ENCODE measurements at regions not wholly inside any gene's neighbourhood (a gene's known extent, or its start where the extent isn't known, plus 50 kb on each side); places are given as distances from the start of the nearest gene placed in this dataset.

- Mint-ChIP-seq H3K27ac (ENCODE audit: unreplicated experiment) (no peak overlapping the region), H3K9me3 (ENCODE audit: unreplicated experiment) (peaks cover 5% of the 10 kb centered on the region), H3K36me3 (ENCODE audit: unreplicated experiment) (no peaks in the 10 kb centered on the region), H3K4me3 (ENCODE audit: unreplicated experiment) (no peak overlapping the region), H3K27me3 (ENCODE audit: unreplicated experiment) (peaks cover 5% of the 10 kb centered on the region), H3K4me1 (ENCODE audit: unreplicated experiment) (no peaks in the 10 kb centered on the region)
- TF ChIP-seq, protein P1, sequence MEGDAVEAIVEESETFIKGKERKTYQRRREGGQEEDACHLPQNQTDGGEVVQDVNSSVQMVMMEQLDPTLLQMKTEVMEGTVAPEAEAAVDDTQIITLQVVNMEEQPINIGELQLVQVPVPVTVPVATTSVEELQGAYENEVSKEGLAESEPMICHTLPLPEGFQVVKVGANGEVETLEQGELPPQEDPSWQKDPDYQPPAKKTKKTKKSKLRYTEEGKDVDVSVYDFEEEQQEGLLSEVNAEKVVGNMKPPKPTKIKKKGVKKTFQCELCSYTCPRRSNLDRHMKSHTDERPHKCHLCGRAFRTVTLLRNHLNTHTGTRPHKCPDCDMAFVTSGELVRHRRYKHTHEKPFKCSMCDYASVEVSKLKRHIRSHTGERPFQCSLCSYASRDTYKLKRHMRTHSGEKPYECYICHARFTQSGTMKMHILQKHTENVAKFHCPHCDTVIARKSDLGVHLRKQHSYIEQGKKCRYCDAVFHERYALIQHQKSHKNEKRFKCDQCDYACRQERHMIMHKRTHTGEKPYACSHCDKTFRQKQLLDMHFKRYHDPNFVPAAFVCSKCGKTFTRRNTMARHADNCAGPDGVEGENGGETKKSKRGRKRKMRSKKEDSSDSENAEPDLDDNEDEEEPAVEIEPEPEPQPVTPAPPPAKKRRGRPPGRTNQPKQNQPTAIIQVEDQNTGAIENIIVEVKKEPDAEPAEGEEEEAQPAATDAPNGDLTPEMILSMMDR (IDR thresholded peaks at IDR 0.05): no peak
- DNase-seq (ENCODE audit: extremely low spot score, unreplicated experiment): no peak
Measured at GRCh38 chr3:137938876-137939275, 71.1 kb upstream of the CLDN18 start.

- Mint-ChIP-seq H3K27ac (ENCODE audit: unreplicated experiment) (no peak overlapping the region), H3K4me3 (ENCODE audit: unreplicated experiment) (no peak overlapping the region), H3K9me3 (ENCODE audit: unreplicated experiment) (no peaks in the 10 kb centered on the region), H3K36me3 (ENCODE audit: unreplicated experiment) (no peaks in the 10 kb centered on the region), H3K27me3 (ENCODE audit: unreplicated experiment) (peaks cover 3% of the 10 kb centered on the region), H3K4me1 (ENCODE audit: unreplicated experiment) (no peaks in the 10 kb centered on the region)
- TF ChIP-seq, protein P1 (IDR thresholded peaks at IDR 0.05): no peak
- DNase-seq (ENCODE audit: extremely low spot score, unreplicated experiment): no peak
Measured at GRCh38 chr3:137944593-137944992, 65.4 kb upstream of the CLDN18 start.

DNA sequence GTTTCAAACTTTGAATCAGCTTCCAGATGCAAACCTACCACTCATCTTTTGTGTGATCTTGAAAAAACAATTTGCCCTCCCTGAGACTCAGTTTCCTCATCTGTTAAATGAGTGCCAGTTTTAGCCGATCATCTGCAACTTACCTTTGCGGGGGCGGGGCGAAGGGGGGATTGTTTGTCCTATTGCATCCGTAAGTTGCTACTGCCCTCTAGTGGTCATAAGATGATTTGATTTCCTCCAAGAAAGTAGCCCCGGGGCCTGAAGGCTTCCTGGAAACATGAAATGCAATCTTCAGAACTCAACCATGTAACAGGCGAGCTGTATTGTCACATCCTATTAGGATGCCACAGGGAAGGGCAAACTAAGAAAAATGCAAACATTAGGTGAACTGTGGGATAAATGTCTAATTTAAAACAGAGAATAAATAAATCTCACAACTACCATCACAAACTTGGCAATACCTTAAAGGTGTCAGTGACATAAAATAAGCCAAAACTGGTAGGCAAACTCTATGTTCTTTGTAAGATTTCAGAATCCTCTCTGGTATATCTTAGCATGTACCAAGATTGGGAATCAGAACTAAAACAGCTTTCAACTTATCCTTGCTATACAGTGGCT is 63.5 kb upstream of the CLDN18 start:
- H3K27me3 Mint-ChIP-seq (ENCODE audit: unreplicated experiment): peaks cover 3% of the 10 kb centered on the region
- no peaks in the 10 kb centered on the region for H3K9me3 Mint-ChIP-seq (ENCODE audit: unreplicated experiment)
- H3K36me3 Mint-ChIP-seq (ENCODE audit: unreplicated experiment): no peaks in the 10 kb centered on the region
- no peaks in the 10 kb centered on the region for H3K4me1 Mint-ChIP-seq (ENCODE audit: unreplicated experiment)
- TF ChIP-seq, protein P1 (IDR thresholded peaks at IDR 0.05): peak; percentile 67
- DNase-seq (ENCODE audit: extremely low spot score, unreplicated experiment): no peak
- H3K27ac Mint-ChIP-seq (ENCODE audit: unreplicated experiment): no peak overlapping the region
- H3K4me3 Mint-ChIP-seq (ENCODE audit: unreplicated experiment): no peak overlapping the region

DNA sequence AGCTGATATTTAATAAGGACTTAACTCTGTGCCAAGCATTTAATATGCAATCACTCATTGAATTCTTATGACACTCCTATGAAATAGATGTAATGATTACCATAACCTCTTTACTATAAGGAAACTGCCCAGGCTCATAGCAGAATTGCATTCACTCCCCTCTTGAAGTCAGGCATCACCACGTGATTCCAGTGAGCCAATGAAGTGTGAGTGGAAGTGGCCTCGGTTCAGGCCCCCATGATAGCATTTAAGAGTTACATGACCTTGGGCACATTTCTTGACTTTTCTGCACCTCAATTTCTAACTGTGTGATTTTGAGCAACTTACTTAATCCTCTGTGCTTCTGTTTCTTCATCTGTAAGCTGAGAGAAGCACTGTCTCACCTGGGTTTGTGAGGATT is 62.8 kb upstream of the CLDN18 start:
- TF ChIP-seq, protein P1 (IDR thresholded peaks at IDR 0.05): no peak
- Mint-ChIP-seq H3K27ac (ENCODE audit: unreplicated experiment) (no peak overlapping the region), H3K4me1 (ENCODE audit: unreplicated experiment) (no peaks in the 10 kb centered on the region), H3K4me3 (ENCODE audit: unreplicated experiment) (no peak overlapping the region), H3K9me3 (ENCODE audit: unreplicated experiment) (no peaks in the 10 kb centered on the region), H3K36me3 (ENCODE audit: unreplicated experiment) (no peaks in the 10 kb centered on the region), H3K27me3 (ENCODE audit: unreplicated experiment) (peaks cover 3% of the 10 kb centered on the region)
- no peak for DNase-seq (ENCODE audit: extremely low spot score, unreplicated experiment)

- no peaks in the 10 kb centered on the region for H3K4me1 Mint-ChIP-seq (ENCODE audit: unreplicated experiment)
- no peaks in the 10 kb centered on the region for H3K9me3 Mint-ChIP-seq (ENCODE audit: unreplicated experiment)
- H3K27ac Mint-ChIP-seq (ENCODE audit: unreplicated experiment): no peak overlapping the region
- no peak overlapping the region for H3K4me3 Mint-ChIP-seq (ENCODE audit: unreplicated experiment)
- no peak for DNase-seq (ENCODE audit: extremely low spot score, unreplicated experiment)
- H3K36me3 Mint-ChIP-seq (ENCODE audit: unreplicated experiment): no peaks in the 10 kb centered on the region
- TF ChIP-seq, protein P1 (IDR thresholded peaks at IDR 0.05): no peak
- peaks cover 9% of the 10 kb centered on the region for H3K27me3 Mint-ChIP-seq (ENCODE audit: unreplicated experiment)
Measured at GRCh38 chr3:137948400-137949072, 61.4 kb upstream of the CLDN18 start.
